Activated naive CD4-positive, alpha-beta T cell treated with anti-CD3 and anti-CD28 coated beads for 36 hours (primary cell): ENCODE measurements at regions not wholly inside any gene's neighbourhood (a gene's known extent, or its start where the extent isn't known, plus 50 kb on each side); places are given as distances from the start of the nearest gene placed in this dataset.
A peak's percentile ranks its signal among the peaks of the same experiment; 100 is the strongest.

Experiments used
- CTCF ChIA-PET: fragments of 350-600 bp; sonication (Branson Sonifier 250); formaldehyde crosslinking; loops from one replicate; lab custom pipeline; 2021; ENCODE audit warnings: antibody characterized with exemption; lab: Charles Lee
- DNase-seq: peaks from one replicate; pipeline ENCODE4 v3.0.0-alpha.2; 2020
- H3K27ac Mint-ChIP-seq: one replicate; pipeline ENCODE4 v1.8.0; 2021; ENCODE audit warnings: mild to moderate bottlenecking, mixed read lengths
- H3K27me3 Mint-ChIP-seq: one replicate; pipeline ENCODE4 v1.8.0; 2021; ENCODE audit warnings: low read depth, mixed read lengths
- H3K36me3 Mint-ChIP-seq: one replicate; pipeline ENCODE4 v1.8.0; 2021; ENCODE audit warnings: low read depth, mixed read lengths
- H3K4me1 Mint-ChIP-seq: one replicate; pipeline ENCODE4 v1.8.0; 2021; ENCODE audit warnings: low read depth, mixed read lengths
- H3K4me3 Mint-ChIP-seq: one replicate; pipeline ENCODE4 v1.8.0; 2021; ENCODE audit warnings: mild to moderate bottlenecking, moderate library complexity, mixed read lengths
- H3K9me3 Mint-ChIP-seq: one replicate; pipeline ENCODE4 v1.8.0; 2021; ENCODE audit warnings: mixed read lengths
- intact Hi-C: fragments of 100-400 bp; cut with micrococcal nuclease; formaldehyde crosslinking; loops from one replicate; pipeline ENCODE4 v1.15.1; 2023

DNA sequence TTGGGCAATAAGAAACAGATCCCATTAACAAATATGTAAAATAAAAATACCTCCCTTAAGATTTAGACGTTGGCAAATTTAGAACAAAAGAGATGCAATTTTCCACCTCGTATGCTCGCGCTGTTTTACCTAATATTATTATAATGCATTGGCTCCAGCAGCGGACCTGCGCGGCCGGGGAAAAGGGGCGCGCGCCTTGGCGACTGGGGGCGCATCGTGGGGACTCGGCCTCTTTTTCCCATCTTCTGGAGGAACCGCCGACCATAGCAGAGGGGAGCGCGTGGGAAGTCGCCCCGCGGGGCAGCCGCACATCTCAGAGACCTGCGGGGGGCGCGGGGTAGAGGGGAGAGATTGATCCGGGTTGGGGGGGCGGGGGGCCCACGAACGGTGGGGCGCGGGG lies 139.4 kb upstream of the MKI67 start:
- Mint-ChIP-seq H3K4me3 (no peak overlapping the region), H3K36me3 (no peaks in the 10 kb centered on the region), H3K9me3 (no peaks in the 10 kb centered on the region), H3K4me1 (no peaks in the 10 kb centered on the region), H3K27me3 (peaks cover 31% of the 10 kb centered on the region), H3K27ac (no peak overlapping the region)
- DNase-seq = no peak
- intact Hi-C loops = loop anchor here (2.0 to 5.0 kb wide), 2 partner anchors 267 to 593 kb away; no protein-coding TSS in a partner anchor
- CTCF ChIA-PET = no interaction called here

DNA sequence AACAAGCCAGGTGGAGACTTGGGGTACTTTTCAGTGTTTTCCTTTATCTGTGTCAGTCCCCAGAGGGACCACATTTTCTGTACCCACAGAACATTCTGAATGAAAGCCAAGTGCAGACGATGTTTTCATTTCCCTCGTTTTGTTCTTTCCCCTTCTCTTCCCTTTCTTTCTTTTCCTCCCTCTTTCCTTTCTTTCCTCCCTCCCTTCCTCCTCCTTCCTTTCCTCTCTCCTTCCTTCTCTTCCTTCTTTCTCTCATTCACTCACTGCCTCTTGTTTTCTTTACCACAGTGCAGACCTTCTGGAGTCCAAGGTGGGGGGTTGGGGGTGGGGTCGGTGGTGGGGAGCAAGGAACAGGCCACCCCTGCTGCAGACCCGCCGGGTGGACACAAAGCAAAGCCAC lies 141.4 kb upstream of the MKI67 start:
- no peaks in the 10 kb centered on the region for H3K9me3 Mint-ChIP-seq
- no peaks in the 10 kb centered on the region for H3K4me1 Mint-ChIP-seq
- no peak for DNase-seq
- H3K4me3 Mint-ChIP-seq = no peak overlapping the region
- CTCF ChIA-PET = interaction anchor here (0.7 to 2.6 kb wide), 4 partner anchors 7 to 261 kb away, joined by 3 to 8 read pairs (median 3); no protein-coding TSS in a partner anchor
- H3K27ac Mint-ChIP-seq = no peak overlapping the region
- peaks cover 44% of the 10 kb centered on the region for H3K27me3 Mint-ChIP-seq
- no peaks in the 10 kb centered on the region for H3K36me3 Mint-ChIP-seq
- intact Hi-C loops = loop anchor here (5.0 kb wide), 1 partner anchor 265 kb away; no protein-coding TSS in a partner anchor

DNA sequence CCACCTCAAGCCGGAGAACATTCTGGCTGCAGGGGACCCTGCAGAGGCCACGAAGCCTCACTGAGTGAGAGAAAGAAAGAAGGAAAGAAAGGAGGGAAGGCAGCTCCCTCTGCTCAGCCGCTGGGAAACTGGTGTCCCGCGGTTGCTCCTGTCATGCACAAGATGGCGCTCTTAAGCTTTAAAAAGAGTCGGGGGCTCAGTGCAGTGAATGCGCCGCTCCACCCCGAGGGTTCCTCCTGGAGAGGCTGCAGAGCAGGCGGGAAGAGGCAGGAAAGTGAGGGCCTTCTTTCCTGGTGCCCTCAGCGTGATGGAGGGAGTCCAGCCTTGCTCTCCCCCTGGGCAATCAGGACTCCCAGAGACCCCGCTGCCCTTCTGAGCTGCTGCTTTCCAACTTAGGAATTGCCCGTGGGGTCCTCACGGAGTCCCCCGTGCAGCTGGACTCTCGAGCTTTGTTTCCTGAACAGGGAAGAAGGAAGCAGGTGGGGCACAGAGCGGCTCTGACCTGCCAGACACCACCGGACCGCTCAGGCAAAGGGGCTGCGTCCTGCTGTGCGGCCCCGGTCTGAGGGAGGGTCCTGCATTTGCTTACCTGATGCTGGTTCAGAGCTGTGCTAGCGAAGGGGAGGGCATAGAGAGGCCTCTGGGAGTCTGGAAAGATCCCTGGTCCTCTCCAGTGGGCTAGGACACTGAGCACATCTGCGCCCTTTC lies 141.9 kb upstream of the MKI67 start:
- Mint-ChIP-seq H3K4me3 (no peak overlapping the region), H3K4me1 (no peaks in the 10 kb centered on the region), H3K27ac (no peak overlapping the region), H3K27me3 (peaks cover 44% of the 10 kb centered on the region), H3K36me3 (no peaks in the 10 kb centered on the region), H3K9me3 (no peaks in the 10 kb centered on the region)
- DNase-seq = peak; percentile 28
- intact Hi-C loops = loop anchor here (5.0 kb wide), 1 partner anchor 264 kb away; no protein-coding TSS in a partner anchor
- CTCF ChIA-PET = interaction anchor here (0.7 to 2.6 kb wide), 7 partner anchors 8 to 1382 kb away, joined by 3 to 8 read pairs (median 3); no protein-coding TSS in a partner anchor

GRCh38 chr10:128274938-128275337 lies 148.7 kb upstream of the MKI67 start:
- Mint-ChIP-seq H3K9me3 (no peaks in the 10 kb centered on the region), H3K27me3 (peaks cover 58% of the 10 kb centered on the region), H3K27ac (no peak overlapping the region), H3K36me3 (no peaks in the 10 kb centered on the region), H3K4me3 (no peak overlapping the region), H3K4me1 (peaks cover 9% of the 10 kb centered on the region)
- intact Hi-C loops = no loop called here
- CTCF ChIA-PET = interaction anchor here (0.7 to 1.4 kb wide), 2 partner anchors 11 to 63 kb away, joined by 3 to 4 read pairs; no protein-coding TSS in a partner anchor
- peak; percentile 27 for DNase-seq

DNA sequence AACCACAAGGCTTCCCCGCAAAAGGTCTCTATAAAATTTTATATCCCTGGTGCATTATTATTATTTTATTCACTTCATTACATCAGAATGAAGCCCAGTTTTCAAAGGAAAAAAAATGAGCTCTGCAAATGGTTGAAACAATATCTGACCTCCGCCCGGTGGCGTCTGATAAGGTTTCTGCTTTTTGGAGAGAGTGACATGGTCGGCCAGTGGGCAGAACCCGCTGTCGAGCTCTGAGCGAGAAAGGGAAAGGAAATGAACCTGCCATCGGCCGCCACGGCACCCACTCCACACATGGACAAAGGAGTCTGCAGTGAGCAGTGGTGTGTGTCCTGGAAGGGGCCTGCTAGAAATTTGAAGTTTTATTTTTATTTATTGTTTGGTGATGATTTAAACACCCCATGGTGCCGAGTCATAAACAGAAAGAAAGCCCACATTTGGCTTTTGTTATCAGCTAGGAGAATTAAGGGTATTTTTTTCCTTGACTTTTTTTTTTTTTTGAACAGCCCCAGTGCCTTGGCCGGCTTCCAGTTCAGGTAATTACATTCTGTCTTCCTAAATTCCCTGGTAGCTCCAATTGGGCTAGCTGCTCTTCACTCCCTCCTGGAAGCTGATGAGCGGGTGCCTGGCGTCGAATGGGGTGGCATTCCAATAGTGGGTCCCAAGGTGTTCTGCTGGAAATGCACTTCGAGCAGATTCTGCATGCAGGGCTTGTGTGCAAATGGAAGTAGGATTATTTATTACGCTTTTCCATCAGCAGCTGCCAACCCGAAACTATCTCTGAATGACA lies 149.4 kb upstream of the MKI67 start:
- no peak for DNase-seq
- Mint-ChIP-seq H3K4me1 (peaks cover 9% of the 10 kb centered on the region), H3K9me3 (no peaks in the 10 kb centered on the region), H3K27ac (no peak overlapping the region), H3K27me3 (peaks cover 54% of the 10 kb centered on the region), H3K4me3 (peak overlapping the region; percentile 30), H3K36me3 (no peaks in the 10 kb centered on the region)
- CTCF ChIA-PET = interaction anchor here (0.7 to 1.4 kb wide), 3 partner anchors 11 to 64 kb away, joined by 3 to 4 read pairs (median 3); no protein-coding TSS in a partner anchor
- intact Hi-C loops = no loop called here

DNA sequence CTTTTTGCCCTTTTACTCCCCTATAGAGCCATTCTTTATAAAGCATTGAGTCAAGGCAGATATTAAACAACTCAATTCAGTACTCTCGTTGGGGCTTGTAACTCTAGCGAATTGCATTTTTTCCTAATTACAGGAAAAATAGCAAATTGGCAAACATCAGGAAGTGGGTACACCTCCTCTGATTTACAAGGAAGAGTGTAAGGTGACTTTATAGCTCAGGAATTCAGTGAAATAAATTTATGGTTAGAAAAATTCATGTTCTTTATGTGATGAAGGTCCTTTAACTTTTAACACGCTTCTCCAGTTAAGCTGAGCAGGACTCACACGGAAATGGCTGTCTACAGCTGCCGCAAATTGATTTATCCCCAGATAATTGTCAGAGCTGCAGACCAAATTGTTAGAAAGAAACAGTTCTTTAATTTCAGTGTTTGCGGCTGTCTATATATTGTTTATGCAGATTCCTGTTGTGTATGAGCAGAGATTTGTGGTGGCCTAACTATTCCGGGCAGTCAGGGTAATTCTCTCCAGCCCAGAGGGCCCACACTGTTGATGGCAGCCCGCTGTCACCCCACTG lies 151.1 kb upstream of the MKI67 start:
- H3K27me3 Mint-ChIP-seq = peaks cover 41% of the 10 kb centered on the region
- no peaks in the 10 kb centered on the region for H3K36me3 Mint-ChIP-seq
- no peak overlapping the region for H3K4me3 Mint-ChIP-seq
- peaks cover 9% of the 10 kb centered on the region for H3K4me1 Mint-ChIP-seq
- H3K27ac Mint-ChIP-seq = no peak overlapping the region
- CTCF ChIA-PET = interaction anchor here (0.6 kb wide), 1 partner anchor 58 kb away, joined by 3 read pairs; no protein-coding TSS in a partner anchor
- H3K9me3 Mint-ChIP-seq = no peaks in the 10 kb centered on the region
- no peak for DNase-seq
- intact Hi-C loops = no loop called here

DNA sequence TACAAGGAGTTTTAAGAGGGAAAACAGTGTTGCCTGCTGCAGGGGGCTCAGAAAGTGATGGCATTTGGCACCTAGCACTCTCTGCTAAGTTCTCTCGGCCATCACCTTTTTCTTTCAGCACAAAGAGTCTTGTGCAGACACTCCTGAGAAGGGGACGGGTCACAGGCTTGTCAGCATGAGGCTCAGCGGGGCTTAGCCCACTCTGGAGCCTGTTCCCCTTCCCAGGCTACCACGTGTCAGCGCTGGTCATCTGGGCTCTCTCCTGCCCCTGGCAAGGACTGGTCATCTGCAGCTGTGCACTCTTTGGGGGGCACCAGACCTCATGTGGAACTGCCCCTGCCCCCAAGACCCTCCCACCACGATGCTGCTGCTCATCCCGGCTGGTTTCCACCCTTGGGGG lies 152.1 kb upstream of the MKI67 start:
- Mint-ChIP-seq H3K36me3 (no peaks in the 10 kb centered on the region), H3K27me3 (peaks cover 41% of the 10 kb centered on the region), H3K4me1 (peaks cover 9% of the 10 kb centered on the region), H3K27ac (no peak overlapping the region), H3K4me3 (no peak overlapping the region), H3K9me3 (no peaks in the 10 kb centered on the region)
- intact Hi-C loops = no loop called here
- CTCF ChIA-PET = no interaction called here
- DNase-seq = no peak

DNA sequence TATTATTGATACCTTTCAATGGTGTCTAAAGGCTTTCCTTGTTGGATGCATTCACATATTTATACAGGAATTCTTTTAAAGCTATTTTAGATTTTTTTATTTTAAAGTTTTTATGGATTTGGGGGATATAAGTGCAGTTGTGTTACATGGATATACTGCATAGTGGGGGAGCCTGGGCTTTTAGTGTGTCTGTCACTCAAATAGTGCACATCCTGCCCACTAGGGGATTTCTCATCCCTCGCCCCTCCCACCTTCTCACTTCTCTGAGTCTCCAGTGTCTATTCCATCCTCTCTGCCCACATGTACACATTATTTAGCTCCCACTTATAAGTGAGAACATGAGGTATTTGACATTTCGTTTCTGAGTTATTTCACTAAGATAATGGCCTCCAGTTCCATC lies 154.0 kb upstream of the MKI67 start:
- CTCF ChIA-PET = no interaction called here
- Mint-ChIP-seq H3K4me3 (no peak overlapping the region), H3K4me1 (peaks cover 5% of the 10 kb centered on the region), H3K27ac (no peak overlapping the region), H3K9me3 (no peaks in the 10 kb centered on the region), H3K36me3 (no peaks in the 10 kb centered on the region), H3K27me3 (peaks cover 29% of the 10 kb centered on the region)
- DNase-seq = no peak
- intact Hi-C loops = no loop called here

DNA sequence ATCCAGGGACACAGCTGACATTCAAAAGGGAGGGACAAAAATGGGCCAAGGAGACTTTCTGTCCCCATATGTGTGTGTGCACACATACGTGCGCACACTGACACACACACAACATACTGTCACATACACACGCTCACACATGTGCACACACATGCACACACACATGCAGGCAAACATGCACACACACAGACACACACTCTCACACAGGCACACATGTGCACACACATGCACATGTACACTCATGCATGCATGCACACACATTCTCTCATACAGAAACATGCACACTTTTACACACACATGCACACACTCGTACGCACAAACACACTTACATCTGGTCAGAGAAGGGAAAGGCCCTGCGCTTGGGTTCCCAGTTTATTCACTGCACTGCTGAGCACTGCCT lies 155.1 kb upstream of the MKI67 start:
- peaks cover 32% of the 10 kb centered on the region for H3K27me3 Mint-ChIP-seq
- no peaks in the 10 kb centered on the region for H3K4me1 Mint-ChIP-seq
- DNase-seq = no peak
- no peak overlapping the region for H3K4me3 Mint-ChIP-seq
- intact Hi-C loops = no loop called here
- CTCF ChIA-PET = no interaction called here
- no peaks in the 10 kb centered on the region for H3K36me3 Mint-ChIP-seq
- no peak overlapping the region for H3K27ac Mint-ChIP-seq
- no peaks in the 10 kb centered on the region for H3K9me3 Mint-ChIP-seq

DNA sequence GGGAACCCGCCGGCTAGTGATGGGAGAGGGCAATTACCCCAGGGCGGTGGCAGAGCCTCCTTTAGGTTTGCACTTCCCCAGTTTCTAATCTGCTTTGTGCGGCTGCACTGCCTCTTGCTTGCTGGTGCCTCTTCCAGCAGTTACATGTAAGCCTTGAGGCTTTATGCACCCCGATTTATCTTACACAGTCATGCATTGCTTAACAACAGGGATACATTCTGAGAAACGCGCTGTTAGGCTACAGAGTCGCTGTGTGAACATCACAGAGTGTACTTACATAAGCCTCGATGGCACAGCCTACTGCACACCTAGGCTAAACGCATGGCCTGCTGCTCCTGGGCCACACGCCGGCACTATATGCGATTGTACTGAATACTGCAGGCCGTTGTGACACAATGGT lies 155.6 kb upstream of the MKI67 start:
- Mint-ChIP-seq H3K27me3 (peaks cover 28% of the 10 kb centered on the region), H3K27ac (no peak overlapping the region), H3K36me3 (no peaks in the 10 kb centered on the region), H3K4me1 (no peaks in the 10 kb centered on the region), H3K9me3 (no peaks in the 10 kb centered on the region), H3K4me3 (no peak overlapping the region)
- CTCF ChIA-PET = no interaction called here
- intact Hi-C loops = no loop called here
- no peak for DNase-seq

DNA sequence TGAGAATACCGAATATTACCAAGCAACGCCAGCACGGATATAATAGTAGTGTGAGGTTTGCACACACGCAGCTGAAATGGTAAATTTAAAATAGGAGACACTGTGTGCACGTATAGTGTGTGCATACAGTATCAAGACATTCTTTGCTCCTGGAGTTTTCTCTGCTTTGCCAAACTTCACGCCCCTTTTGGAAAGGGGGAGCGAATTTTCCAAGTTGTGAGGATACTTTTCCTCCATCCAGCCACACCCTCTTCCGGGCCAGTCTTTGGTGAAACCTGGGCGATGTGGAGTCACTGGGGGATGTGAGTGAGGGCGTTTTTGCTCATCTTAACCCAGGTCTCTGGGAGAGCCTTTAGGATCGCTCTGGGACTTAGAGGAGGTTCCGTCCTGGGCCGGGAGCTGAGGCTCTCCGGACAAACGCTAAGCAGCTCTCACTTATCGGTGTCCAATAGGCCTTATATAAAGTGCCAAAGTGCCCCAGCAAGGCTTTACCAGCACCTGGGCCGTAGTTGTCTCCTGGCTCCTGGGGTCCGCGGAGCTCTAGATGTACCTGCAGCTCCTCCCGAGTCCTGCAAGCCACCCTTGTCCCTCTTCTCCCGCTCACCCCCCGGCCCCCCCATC lies 160.0 kb upstream of the MKI67 start:
- DNase-seq = no peak
- Mint-ChIP-seq H3K36me3 (no peaks in the 10 kb centered on the region), H3K4me3 (no peak overlapping the region), H3K27ac (no peak overlapping the region), H3K4me1 (no peaks in the 10 kb centered on the region), H3K9me3 (peaks cover 8% of the 10 kb centered on the region), H3K27me3 (peaks cover 42% of the 10 kb centered on the region)
- intact Hi-C loops = no loop called here
- CTCF ChIA-PET = no interaction called here
